ENCODE measurements at regions not wholly inside any gene's neighbourhood (a gene's known extent, or its start where the extent isn't known, plus 50 kb on each side); places are given as distances from the start of the nearest gene placed in this dataset.

- no peaks in the 10 kb centered on the region for H3K9me3 ChIP-seq
- TF ChIP-seq CTCF (IDR thresholded peaks at IDR 0.05): no peak
- DNase-seq (no peak), ATAC-seq (no peak)
- no peaks in the 10 kb centered on the region for H3K4me1 ChIP-seq (ENCODE audit: low read depth)
- intact Hi-C loops (cut with DNase I, micrococcal nuclease): no loop called here
- no peaks in the 10 kb centered on the region for H3K36me3 ChIP-seq (ENCODE audit: low read depth)
- H3K4me3 ChIP-seq: no peak overlapping the region
These were observed 435.7 kb upstream of the PROX1 start for GRCh38 chr1:213552045-213552444.

- Histone ChIP-seq H3K4me1 (ENCODE audit: low read depth) (no peaks in the 10 kb centered on the region), H3K36me3 (ENCODE audit: low read depth) (no peaks in the 10 kb centered on the region), H3K9me3 (no peaks in the 10 kb centered on the region), H3K4me3 (no peak overlapping the region)
- no peak for TF ChIP-seq CTCF (IDR thresholded peaks at IDR 0.05)
- DNase-seq (no peak), ATAC-seq (no peak)
- intact Hi-C loops (cut with DNase I, micrococcal nuclease): loop anchor here in 1 of 2 donors (5.0 kb wide), 1 partner anchor 562 kb away; no protein-coding TSS in a partner anchor
These were observed 427.5 kb upstream of the PROX1 start for GRCh38 chr1:213560226-213560625.

- intact Hi-C loops (cut with DNase I, micrococcal nuclease): loop anchor here in 1 of 2 donors (5.0 kb wide), 1 partner anchor 560 kb away; no protein-coding TSS in a partner anchor
- no peaks in the 10 kb centered on the region for H3K9me3 ChIP-seq
- TF ChIP-seq CTCF (IDR thresholded peaks at IDR 0.05): no peak
- DNase-seq: no peak
- no peak overlapping the region for H3K4me3 ChIP-seq
- no peak for ATAC-seq
- H3K4me1 ChIP-seq (ENCODE audit: low read depth): no peaks in the 10 kb centered on the region
- H3K36me3 ChIP-seq (ENCODE audit: low read depth): no peaks in the 10 kb centered on the region
These were observed 425.9 kb upstream of the PROX1 start for GRCh38 chr1:213561870-213562269.

GRCh38 chr1:213564215-213564659 lies 423.5 kb upstream of the PROX1 start:
- Histone ChIP-seq H3K4me1 (ENCODE audit: low read depth) (no peaks in the 10 kb centered on the region), H3K9me3 (no peaks in the 10 kb centered on the region), H3K36me3 (ENCODE audit: low read depth) (no peaks in the 10 kb centered on the region), H3K4me3 (no peak overlapping the region)
- DNase-seq: peak in 1 of 3 donors; percentile 75
- TF ChIP-seq CTCF (IDR thresholded peaks at IDR 0.05): peak; percentile 23
- intact Hi-C loops (cut with DNase I, micrococcal nuclease): loop anchor here in 1 of 2 donors (5.0 kb wide), 1 partner anchor 558 kb away; no protein-coding TSS in a partner anchor
- peak; percentile 98 for ATAC-seq

- Histone ChIP-seq H3K36me3 (ENCODE audit: low read depth) (no peaks in the 10 kb centered on the region), H3K9me3 (no peaks in the 10 kb centered on the region), H3K4me1 (ENCODE audit: low read depth) (no peaks in the 10 kb centered on the region), H3K4me3 (no peak overlapping the region)
- intact Hi-C loops (cut with DNase I, micrococcal nuclease): no loop called here
- DNase-seq: no peak
- ATAC-seq: peak; percentile 67
- TF ChIP-seq CTCF (IDR thresholded peaks at IDR 0.05): no peak
These were observed 418.6 kb upstream of the PROX1 start for GRCh38 chr1:213568929-213569815.

All from mucosa of descending colon (tissue), 3 donors.